Mucosa of descending colon (tissue), 3 donors: ENCODE measurements at regions not wholly inside any gene's neighbourhood (a gene's known extent, or its start where the extent isn't known, plus 50 kb on each side); places are given as distances from the start of the nearest gene placed in this dataset.
"Not testable (repeated sequence)": the region's sequence is repeated elsewhere in the genome, so short reads cannot be mapped to it uniquely, and the experiment has no call there.

Experiments
- ATAC-seq: fragments of 200-7000 bp; cut with Tn5 transposase; one replicate; pipeline ENCODE4 v1.9.1; 2020; ENCODE audit warnings: mild to moderate bottlenecking, moderate library complexity
- DNase-seq, 3 donors: peaks; one replicate each; pipeline ENCODE4 v3.0.0-alpha.2; 2020
- H3K36me3 ChIP-seq: fragments of 200-600 bp; one replicate; pipeline ENCODE4 v1.8.0; 2021; ENCODE audit warnings: low read depth, mild to moderate bottlenecking
- H3K4me1 ChIP-seq: fragments of 200-600 bp; one replicate; pipeline ENCODE4 v1.8.0; 2021; ENCODE audit warnings: low read depth, mild to moderate bottlenecking
- H3K4me3 ChIP-seq: fragments of 200-600 bp; one replicate; pipeline ENCODE4 v1.8.0; 2021; ENCODE audit warnings: mild to moderate bottlenecking
- H3K9me3 ChIP-seq: fragments of 200-600 bp; one replicate; pipeline ENCODE4 v1.8.0; 2021; ENCODE audit warnings: mild to moderate bottlenecking
- intact Hi-C, 2 donors: fragments of 100-400 bp; cut with DNase I in 1 of 2; cut with micrococcal nuclease in 1 of 2; formaldehyde crosslinking; loops; one replicate each; pipeline versions ENCODE4 v1.11.0 to v1.11.1; 2022; cut with DNase I, micrococcal nuclease
- donor health status: DM: no; HTN: no; CAD: no; lungs with moderate emphysema.
- donor health status: DM: no; HTN: no; CAD: no.
- donor health status: DM: no; HTN: yes; CAD: no.

DNA sequence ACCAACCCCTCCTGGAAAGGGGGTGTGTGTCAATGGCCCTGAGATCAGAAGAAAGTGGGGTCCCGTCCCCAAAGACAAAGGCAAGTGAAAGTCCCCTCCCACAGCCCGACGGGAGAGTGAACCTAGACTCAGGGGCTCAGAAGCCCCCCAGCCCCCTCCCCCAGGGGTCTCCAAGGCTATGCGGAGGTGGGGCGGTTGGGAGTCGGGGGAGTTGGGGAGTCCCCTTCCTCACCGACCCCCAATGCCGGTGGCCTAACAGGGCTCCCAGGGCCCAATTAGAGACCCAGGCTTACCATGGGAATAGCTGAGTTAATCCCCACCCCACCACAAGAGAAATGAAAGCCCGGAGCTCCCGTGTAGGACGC lies 105.4 kb downstream of the SPATA31A6 start:
- DNase-seq, intact Hi-C loops, H3K4me1 ChIP-seq, H3K36me3 ChIP-seq, ATAC-seq, H3K9me3 ChIP-seq, H3K4me3 ChIP-seq: not testable (repeated sequence)

DNA sequence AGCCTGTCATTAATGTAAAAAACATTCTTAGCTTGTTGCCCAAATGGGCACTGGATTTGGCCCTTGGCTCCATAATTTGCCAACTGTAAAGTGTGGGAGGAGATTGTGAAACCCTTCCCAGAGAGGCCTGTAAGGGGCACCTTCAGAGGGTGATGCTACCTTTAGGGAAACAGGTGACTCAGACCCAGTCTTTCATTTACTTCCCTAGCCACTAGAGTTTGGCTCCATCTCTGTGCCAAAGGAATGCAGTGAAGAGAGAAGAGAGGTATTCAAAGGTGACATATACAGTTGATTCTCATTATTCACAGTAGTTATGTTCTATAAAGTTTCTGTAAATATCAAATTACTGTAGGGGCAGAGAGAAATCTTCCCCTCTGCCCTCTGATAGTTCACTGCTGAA lies 116.7 kb downstream of the SPATA31A6 start:
- not testable (repeated sequence) for ATAC-seq

DNA sequence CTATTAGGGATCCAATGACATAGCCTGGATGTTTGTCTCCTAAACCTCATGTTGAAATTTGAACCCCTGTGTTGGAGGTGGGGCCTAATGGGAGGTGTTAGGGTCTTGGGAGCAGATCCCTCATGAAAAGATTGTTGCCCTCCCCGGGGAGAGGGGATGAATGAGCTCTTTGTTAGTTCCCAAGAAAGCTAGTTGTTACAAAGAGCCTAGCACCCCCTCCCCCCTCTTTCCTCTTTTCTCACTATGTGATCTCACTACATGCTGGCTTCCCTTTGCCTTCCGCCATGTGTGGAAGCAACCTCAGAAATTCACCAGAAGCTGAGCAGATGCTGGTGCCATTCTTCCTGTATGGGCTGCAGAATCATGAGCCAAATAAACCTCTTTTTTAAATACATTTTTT lies 123.2 kb downstream of the SPATA31A6 start:
- H3K4me3 ChIP-seq, H3K36me3 ChIP-seq, intact Hi-C loops, DNase-seq, H3K4me1 ChIP-seq, ATAC-seq, H3K9me3 ChIP-seq: not testable (repeated sequence)

More for the DNA sequence above, 116.7 kb downstream of the SPATA31A6 start:
- DNase-seq, H3K4me1 ChIP-seq, intact Hi-C loops, H3K36me3 ChIP-seq, H3K4me3 ChIP-seq, H3K9me3 ChIP-seq: not testable (repeated sequence)

DNA sequence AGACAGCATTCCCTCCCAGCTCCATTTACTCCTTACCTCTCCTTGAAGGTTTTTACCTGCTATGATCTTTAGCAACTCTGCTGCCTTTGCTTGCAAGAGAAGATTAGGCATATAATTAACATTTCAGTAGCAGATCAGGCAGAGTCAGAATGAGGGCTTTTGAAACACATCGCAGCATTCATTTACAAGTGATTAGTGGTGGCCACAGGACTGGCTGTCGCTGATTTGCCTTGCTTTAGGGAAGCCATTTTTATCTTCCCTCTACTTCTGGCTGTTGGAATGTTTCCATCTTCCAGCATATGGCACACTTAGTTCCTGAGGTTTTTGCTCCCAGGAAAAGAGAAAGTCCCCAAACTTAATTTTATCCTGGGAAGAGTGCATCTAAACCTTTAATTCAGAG lies 124.0 kb downstream of the SPATA31A6 start:
- H3K4me1 ChIP-seq, H3K4me3 ChIP-seq, DNase-seq, intact Hi-C loops, ATAC-seq, H3K9me3 ChIP-seq, H3K36me3 ChIP-seq: not testable (repeated sequence)

DNA sequence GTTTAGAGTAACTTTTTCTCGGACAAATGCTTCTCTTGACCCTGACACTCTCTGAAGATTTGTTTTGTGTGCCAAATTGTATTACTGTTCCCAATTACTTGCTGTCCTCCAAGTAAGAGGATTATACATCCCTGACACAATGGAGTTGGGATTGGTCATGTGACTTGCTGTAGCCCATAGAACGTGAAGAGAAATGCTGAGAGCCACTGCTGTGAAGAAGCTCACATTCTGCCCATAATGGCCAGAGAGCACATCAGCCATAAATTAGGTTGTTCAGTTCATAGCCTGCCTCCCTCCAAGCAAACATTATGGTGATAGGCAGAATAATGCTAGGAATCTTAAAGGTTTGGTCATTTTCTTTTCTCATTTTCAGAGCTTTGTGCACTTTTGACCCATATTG lies 127.5 kb downstream of the SPATA31A6 start:
- intact Hi-C loops, ATAC-seq, H3K4me3 ChIP-seq: not testable (repeated sequence)

DNA sequence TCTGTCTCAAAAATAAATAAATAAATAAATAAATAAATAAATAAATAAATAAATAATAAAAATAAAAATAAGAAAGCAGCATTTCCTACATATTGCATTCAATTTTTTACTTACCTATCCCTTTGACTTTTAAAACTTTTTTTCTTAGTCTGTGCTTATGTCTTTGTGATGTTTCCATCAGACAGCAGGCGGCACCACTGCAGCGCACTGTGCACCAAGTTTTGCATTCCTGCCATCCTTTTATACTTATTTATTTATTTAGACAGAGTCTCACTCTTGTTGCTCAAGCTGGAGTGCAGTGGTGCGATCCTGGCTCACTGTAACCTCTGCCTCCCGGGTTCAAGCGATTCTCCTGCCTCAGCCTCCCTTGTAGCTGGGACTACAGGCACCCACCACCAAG lies 132.6 kb downstream of the SPATA31A6 start:
- DNase-seq, H3K9me3 ChIP-seq, intact Hi-C loops, ATAC-seq, H3K4me1 ChIP-seq, H3K4me3 ChIP-seq, H3K36me3 ChIP-seq: not testable (repeated sequence)

More for the DNA sequence above, 127.5 kb downstream of the SPATA31A6 start:
- not testable (repeated sequence) for DNase-seq, H3K4me1 ChIP-seq, H3K9me3 ChIP-seq, H3K36me3 ChIP-seq

DNA sequence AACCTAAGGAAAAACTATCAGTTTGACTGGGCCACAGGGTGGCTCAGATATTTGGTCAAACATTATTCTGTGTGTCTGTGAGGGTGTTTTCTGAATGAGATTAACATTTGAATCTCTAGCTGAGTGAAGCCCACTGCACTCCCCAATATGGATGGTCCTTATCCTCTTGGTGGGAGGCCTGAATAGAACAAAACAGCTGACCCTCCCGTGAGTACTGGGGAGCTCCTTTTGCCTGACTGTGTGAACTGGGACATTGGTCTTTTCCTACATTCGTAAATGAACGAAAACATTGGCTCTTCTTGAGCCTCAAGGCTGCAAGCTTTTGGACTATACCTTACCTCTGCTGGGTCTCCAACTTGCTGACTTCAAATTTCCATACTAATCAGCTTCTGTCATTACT lies 134.2 kb downstream of the SPATA31A6 start:
- H3K4me3 ChIP-seq, DNase-seq, H3K4me1 ChIP-seq, ATAC-seq, intact Hi-C loops, H3K36me3 ChIP-seq, H3K9me3 ChIP-seq: not testable (repeated sequence)

DNA sequence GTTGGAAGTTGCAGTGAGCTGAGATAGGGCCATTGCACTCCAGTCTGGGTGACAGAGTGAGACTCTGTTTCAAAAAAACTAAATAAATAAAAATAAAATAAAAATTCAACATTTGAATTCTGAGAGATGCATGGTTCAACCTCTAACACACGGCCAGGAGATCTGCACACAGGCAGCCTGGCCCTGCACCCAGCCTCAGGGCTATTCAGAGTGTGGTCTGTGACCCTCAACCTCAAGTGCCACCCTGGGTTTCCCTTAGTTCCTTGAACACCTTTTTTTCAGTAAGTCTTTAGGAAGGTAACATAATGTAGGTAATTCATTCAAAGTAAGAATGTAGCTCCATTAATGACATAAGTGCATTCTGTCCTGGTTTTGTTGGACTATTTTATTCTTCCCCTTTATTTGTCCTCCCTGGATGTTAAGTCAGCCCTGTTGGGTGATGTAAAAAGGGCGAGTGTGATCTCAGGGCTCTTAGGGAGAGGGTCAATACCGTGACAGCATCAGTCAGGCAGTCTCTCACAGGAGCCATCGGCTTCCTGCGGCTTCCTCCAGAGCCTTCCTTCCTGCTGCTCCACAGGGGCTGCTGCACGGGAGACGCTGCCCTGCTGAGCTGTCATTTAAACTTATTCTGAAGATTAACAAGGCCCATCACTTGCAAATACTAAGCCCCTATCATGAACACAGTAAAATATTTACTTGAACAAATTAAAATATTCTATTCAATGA lies 139.8 kb downstream of the SPATA31A6 start:
- DNase-seq, H3K4me3 ChIP-seq, intact Hi-C loops, H3K9me3 ChIP-seq, H3K36me3 ChIP-seq, ATAC-seq, H3K4me1 ChIP-seq: not testable (repeated sequence)

DNA sequence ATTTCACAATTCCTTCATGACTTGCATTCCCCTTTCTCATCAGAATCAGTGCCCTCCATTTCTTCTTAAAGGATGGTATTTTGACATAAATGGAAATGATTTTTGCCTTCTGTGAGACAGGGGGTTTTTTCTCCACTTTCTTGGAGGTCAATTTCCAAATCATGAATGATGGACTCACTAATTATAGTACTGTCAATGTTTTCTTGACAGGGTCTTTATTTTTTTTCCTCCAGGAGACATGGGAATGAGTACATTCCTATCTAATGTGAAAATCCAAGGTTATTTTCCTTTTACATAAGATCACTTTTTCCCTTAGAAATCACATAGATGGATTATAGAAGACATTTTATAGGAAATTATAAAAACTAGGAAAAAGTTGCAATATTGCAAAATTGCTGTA lies 141.7 kb downstream of the SPATA31A6 start:
- H3K4me3 ChIP-seq, intact Hi-C loops, H3K36me3 ChIP-seq, H3K9me3 ChIP-seq, DNase-seq, ATAC-seq, H3K4me1 ChIP-seq: not testable (repeated sequence)

DNA sequence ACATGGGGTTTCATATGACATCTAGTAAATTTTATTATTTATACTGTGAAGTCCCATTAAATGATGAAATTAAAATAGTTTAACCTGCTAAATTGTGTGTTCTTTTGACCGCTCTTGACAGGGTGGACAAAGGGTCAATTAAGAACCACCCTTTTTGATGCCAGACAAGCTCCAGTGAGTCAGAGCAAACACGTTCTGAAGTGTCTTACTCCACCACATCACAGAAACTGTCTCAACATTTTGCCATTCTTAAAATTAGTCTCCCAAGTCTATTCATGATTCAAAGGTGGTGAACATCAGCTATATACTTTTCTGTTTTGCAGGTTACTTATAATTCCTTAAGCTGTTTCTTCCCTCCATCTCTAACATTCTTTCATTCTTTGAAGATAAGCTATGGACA lies 142.1 kb downstream of the SPATA31A6 start:
- H3K4me1 ChIP-seq, H3K36me3 ChIP-seq, intact Hi-C loops, DNase-seq, H3K9me3 ChIP-seq, H3K4me3 ChIP-seq, ATAC-seq: not testable (repeated sequence)

DNA sequence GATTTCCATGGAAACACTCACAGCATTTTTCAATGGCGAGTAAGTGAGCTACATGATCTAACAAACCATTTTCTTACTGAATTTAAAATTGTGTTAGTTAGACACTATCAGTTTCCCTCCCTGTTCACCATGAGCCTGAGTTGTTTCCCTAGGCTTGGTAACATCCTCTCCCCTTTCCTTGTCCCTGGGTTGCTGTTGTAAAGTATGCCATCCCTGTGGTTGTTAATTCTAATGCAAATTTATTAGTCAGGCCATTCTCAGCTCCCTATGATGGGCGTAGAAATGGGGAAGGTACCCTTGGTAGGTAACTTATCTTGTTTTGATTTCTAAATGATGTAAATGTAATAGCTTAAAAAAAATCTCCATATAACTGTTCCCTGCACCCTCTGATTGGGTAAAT lies 143.0 kb downstream of the SPATA31A6 start:
- H3K36me3 ChIP-seq, DNase-seq, H3K4me3 ChIP-seq, H3K9me3 ChIP-seq, ATAC-seq, H3K4me1 ChIP-seq, intact Hi-C loops: not testable (repeated sequence)

DNA sequence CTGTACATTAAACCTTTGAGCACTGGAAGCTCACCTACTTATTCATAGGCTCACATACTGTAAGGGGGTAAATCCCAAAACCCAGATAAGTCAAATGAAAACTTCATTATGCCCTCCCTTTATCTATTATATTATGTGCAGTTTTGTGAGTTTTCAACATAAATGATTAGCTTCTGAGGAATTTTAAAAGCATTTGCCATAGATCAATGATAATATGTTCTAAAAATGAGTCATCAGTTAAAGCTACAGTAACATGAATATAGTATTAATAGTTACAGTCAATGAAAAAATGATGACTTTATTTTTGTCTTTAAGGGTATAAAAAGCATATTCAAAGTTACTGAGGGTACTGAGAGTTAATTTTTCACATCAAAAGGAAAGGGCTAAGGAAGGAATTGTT lies 151.9 kb downstream of the SPATA31A6 start:
- H3K4me1 ChIP-seq, ATAC-seq, H3K4me3 ChIP-seq, H3K36me3 ChIP-seq, intact Hi-C loops, DNase-seq, H3K9me3 ChIP-seq: not testable (repeated sequence)

DNA sequence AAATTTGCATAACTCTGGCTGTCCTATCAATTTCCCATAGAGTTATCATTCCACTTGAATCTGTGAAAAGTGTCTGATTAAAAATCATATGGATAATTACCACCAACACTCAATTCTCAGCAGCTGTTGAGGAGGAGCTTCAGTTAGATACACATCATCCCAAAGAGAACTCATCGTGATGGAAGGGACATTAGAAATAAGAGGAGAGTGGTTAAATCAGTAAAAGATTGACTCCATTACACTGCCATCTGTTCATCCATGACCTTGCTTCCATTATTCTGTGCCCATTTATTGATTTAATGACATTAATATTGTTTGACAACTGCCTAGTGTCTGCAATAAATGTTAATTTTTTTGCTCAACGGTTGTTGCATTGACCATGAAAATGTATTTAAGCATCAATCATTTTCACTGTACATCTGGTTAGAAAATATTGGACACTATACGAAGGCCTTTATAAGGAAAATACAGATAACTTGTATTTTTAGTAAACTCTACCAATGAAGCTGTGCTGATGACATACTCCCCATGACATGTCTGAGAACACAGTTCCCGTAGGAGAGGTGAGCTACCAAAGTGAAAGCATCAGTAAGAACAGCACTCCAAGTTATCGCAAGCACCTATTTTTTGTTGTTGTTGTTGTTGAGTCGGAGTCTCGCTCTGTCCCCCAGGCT lies 152.7 kb downstream of the SPATA31A6 start:
- H3K4me3 ChIP-seq, DNase-seq, H3K9me3 ChIP-seq, ATAC-seq, intact Hi-C loops, H3K36me3 ChIP-seq, H3K4me1 ChIP-seq: not testable (repeated sequence)

DNA sequence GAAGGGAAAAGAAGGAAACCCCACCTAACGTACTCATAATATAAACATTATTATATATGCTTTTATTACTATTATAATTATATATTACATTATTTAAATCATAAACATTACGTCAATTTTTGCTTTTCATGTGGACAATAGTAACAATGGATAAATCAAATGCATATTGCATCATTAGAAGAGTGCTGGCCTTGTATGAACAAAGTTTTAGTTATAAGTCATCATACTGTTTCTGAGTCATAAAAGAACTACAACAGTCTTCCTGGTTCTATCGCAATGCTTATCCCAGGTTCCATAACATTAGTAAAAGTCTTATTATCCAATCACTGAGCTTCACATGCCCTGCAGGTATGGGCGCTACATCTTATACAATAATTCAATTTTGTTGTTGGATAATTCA lies 154.8 kb downstream of the SPATA31A6 start:
- H3K9me3 ChIP-seq, H3K4me1 ChIP-seq, intact Hi-C loops, ATAC-seq, H3K4me3 ChIP-seq, H3K36me3 ChIP-seq, DNase-seq: not testable (repeated sequence)
